ENCODE measurements at regions not wholly inside any gene's neighbourhood (a gene's known extent, or its start where the extent isn't known, plus 50 kb on each side); places are given as distances from the start of the nearest gene placed in this dataset.

- DNase-seq = no peak
Observed at GRCh38 chr17:62913991-62914570, 52.0 kb upstream of the TANC2 start.

GRCh38 chr17:62912363-62912762 lies 53.7 kb upstream of the TANC2 start:
- no peak for DNase-seq

DNA sequence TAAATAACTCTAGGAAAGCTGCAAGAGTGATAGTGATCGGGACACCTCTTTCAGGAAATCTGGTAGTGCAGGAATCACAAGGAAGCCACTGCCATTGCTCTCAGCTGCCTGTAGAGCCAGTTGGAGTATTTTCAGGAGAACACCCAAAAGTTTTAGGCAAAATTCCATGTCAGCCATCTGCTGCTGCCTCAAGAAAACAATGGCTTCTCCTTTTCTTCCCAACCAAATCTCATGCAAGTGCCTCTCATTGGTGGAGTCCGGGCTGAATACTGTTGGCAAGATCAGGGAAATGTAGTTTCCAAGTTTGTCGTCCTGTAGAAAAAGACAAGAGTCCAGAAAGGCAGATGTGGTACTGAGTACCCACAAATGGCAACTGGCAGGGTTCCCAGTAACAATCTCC lies 54.9 kb upstream of the TANC2 start:
- DNase-seq = no peak

DNA sequence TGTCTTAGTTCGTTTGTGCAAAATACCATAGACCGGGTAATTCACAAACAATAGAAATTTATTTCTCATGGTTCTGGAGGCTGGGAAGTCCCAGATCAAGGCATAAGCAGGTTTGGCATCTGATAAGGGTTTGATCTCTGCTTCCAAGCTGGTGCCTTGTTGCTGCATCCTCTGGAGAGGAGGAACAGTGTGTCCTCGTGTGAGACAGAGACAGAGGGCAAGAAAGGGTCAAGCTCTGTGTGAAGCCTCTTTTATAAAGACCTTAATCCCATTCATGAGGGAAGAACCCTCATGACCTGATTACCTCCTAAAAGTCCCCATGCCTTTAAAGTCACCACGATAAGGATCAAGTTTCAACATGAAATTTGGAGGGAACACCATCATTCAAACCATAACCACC lies 55.8 kb upstream of the TANC2 start:
- no peak for DNase-seq

DNA sequence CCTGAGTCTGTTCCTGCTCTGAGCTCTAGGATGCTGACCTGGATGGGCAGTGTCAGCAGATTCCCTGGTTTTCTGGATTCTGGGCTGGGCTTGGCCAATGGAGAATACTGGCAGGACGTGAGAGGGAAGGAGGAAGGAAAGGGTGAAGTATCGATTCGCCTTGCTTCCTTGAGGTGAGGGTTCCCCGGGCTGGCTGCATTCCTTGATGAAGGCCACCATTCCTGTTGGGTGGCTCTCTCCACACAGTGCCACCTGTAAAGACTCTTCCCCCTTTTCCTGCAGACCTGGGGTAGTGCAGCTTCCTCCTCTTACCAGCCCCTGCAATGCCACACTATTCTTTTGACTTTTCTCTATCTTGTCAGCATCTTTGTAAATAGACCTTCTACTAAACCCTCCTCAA lies 58.1 kb upstream of the TANC2 start:
- DNase-seq = no peak

GRCh38 chr17:62906881-62907280 lies 59.2 kb upstream of the TANC2 start:
- no peak for DNase-seq

GRCh38 chr17:62905233-62905632 lies 60.8 kb upstream of the TANC2 start:
- DNase-seq = no peak

GRCh38 chr17:62902531-62903220 lies 63.4 kb upstream of the TANC2 start:
- no peak for DNase-seq

DNA sequence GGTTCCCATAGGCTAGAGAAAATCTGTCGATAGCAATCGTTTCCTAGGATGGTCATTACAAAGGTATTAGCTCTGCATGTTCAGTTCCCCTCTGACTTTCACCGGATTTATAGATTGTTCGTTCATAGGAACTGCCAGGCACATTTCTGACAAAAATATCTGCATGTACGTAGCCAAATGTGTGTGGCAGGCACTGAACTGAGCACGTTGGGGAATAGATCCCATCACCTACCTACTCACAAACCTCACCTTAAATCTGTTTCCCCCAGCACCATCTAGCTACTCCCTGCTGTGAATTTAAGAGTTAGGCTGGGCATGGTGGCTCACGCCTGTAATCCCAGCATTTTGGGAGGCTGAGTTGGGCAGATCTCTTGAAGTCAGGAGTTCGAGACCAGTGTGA lies 64.5 kb upstream of the TANC2 start:
- DNase-seq = no peak

DNA sequence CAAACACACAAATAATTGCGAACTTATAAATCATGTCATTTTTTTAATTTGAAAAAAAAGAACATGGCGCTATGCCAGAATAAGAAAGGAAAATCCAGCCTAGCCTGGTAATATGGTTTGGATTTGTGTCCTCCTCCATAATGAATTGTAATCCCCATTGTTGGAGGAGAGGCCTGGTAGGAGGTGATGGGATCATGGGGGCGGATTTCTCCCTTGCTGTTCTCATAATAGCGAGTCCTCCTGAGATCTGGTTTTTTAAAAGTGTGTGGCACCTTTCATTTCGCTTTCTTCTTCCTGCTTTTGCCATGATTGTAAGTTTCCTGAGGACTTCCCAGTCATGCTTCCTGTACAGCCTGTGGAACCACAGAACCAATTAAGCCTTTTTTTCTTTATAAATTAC lies 65.9 kb upstream of the TANC2 start:
- DNase-seq = no peak

- DNase-seq = no peak
Observed at GRCh38 chr17:62899361-62899760, 66.7 kb upstream of the TANC2 start.

DNA sequence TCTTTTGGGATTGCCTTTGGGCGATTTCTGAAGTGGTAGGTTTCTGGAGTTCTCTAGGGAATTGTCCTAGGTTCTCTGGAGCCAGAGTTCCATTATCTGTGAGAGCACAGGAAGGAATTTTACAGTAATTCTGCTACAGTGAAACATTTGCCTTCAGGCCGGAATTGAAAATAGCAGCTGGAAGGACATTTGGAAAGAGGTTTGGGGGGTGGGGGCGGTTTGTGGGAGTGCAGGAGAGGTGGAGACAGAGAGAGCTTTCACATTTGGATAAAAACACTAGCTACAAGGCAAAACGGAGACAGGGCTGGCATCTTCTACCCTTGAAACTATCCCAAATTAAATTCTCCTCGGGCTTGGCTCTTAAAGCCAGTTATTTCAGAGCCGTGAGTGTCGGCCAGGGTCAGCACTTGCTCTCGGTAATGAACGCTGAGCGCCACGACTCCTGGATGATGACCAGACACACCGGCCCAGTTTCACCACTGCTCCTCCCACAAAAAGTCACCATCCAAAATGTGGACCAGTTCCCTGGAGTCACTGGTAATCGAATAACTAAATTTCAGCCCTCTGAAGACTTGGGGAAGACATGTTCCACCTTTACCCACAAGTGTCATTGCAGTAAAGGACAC lies 67.7 kb upstream of the TANC2 start:
- no peak for DNase-seq

DNA sequence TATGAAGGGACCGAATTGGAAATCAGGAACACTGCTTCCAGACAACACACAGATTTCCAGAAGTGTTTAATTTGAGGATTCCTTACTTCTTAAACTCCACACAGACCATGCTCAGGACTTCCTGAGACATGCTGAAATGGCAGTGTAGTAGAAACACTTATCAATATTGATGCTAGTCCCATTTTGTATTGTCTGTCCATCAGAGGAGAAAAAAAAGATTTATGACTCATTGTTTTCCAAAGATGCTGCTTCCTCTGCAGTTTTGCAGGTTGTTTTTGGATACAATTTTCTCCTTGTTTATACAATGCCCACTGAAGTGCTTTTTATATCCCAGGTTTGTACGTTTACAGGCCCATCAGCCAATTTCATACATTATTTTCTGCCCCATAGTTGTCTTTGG lies 68.3 kb upstream of the TANC2 start:
- DNase-seq = no peak

GRCh38 chr17:62895320-62896301 lies 70.4 kb upstream of the TANC2 start:
- DNase-seq = no peak

GRCh38 chr17:62892870-62893338 lies 73.1 kb upstream of the TANC2 start:
- DNase-seq = peak; percentile 19

DNA sequence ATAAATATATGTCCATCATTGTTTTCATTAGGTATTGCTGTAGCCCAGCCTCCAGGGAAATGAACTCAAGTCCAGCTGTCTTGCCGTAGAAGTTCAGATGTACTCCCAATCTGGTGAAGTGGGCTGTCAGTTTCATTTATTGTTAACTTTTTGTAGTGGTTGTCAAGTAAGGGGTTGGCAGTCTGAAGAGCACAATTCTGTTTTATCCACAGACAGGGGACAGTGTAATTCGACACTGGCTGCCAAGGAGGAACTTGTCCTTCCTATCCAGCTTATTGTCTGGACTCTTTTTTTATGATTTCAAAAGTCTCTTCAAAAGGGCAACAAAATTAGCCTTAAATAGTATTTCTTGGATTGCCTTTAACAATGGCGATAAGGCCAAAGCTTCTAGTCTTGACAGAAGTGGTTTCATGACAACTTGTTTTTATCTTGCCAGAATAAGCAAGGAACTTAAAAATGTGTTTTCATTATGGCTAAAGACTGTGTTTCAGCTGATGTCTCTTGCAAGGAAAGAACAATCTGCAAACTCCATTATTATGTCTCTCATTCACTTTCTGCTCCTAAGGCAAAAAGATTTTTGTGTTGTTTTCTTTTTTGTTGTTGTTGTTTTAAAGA lies 73.9 kb upstream of the TANC2 start:
- no peak for DNase-seq

- DNase-seq = no peak
Observed at GRCh38 chr17:62891659-62892058, 74.4 kb upstream of the TANC2 start.

- no peak for DNase-seq
Observed at GRCh38 chr17:62888765-62889164, 77.3 kb upstream of the TANC2 start.

DNA sequence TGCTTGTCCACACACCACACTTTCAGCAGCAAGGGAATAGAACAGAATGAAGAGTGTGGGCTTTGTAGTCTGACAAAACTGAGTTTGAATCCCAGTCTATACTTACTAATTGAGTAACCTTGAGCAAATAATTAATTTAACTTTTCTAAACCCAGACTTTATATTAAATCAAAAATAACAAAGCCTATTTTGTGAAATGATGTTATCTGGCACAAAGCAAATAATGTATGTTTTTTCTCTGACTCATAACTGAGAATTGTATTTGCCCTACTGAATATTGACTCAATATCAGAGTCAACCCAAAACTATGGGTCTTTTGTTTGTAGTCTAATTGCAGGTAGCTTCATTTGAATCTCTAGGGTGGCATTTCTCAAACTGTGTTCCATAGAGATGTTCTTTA lies 77.9 kb upstream of the TANC2 start:
- DNase-seq = no peak

DNA sequence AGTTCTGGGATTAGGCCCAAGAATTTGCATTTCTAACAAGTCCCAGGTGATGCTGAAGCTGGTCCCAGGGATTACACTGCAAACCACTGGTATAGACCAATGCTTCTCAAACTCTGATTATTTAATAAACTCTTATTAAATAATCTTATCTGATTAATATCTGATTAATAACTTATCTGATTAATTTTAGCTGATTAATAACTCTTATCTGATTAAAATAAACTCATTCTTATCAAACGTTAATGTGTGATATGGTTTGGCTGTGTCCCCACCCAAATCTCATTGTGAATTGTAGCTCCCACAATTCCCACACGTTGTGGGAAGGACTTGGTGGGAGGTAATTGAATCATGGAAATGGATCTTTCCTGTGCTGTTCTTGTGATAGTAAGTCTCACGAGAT lies 78.6 kb upstream of the TANC2 start:
- DNase-seq = no peak

DNA sequence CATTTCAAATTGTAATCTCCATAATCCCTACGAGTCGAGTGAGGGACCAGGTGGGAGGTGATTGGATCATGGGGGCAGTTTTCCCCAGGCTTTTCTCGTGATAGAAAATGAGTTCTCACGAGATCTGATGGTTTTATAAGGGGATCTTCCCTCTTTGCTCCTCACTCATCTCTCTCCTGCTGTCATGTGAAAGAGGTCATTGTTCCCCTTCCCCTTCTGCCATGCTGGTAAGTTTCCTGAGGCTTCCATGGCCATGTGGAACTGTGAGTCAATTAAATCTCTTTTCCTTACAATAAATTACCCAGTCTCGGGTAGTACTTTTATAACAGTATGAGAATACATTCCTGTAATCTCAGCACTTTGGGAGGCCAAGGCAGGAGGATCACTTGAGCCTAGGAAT lies 76.7 kb upstream of the MARCHF10 start:
- DNase-seq = no peak

DNA sequence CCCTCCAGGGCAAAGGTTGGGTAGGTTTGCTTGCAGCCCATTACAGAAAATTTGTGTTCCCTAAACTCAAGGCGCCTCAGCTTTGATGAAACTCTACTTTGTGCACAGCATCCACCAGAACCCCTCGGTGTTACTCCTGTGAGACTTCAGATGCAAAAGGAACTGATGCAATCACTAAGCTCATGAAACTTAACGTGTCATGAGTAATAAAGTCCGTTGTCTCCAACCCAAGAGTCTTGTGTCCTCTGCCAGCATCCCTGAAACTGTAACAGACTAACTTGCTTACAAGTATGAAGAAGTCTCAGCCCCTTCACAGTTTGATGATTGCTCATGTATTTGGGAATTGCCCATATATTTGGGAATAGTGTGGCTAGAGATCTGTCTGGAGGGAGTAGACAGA lies 74.8 kb upstream of the MARCHF10 start:
- DNase-seq = no peak

GRCh38 chr17:62882284-62882683 lies 74.2 kb upstream of the MARCHF10 start:
- DNase-seq = no peak
